GM13976 (cell line): ENCODE measurements at regions not wholly inside any gene's neighbourhood (a gene's known extent, or its start where the extent isn't known, plus 50 kb on each side); places are given as distances from the start of the nearest gene placed in this dataset.
A peak's percentile ranks its signal among the peaks of the same experiment; 100 is the strongest.

Source experiments
- DNase-seq: peaks from one replicate; pipeline ENCODE4 v3.0.0; 2012; ENCODE audit warnings: low spot score
- CTCF ChIP-seq: IDR thresholded peaks from 2 replicates; pipeline ENCODE4 v1.5.1; 2012; ENCODE audit warnings: borderline replicate concordance, mild to moderate bottlenecking; ENCODE audit not compliant: insufficient read depth; ENCODE audit errors: extremely low read depth, missing control alignments, control extremely low read depth
- in situ Hi-C: fragments of 300-500 bp; cut with MboI; formaldehyde crosslinking; loops from one replicate; pipeline ENCODE4 v1.12.0; 2022; ENCODE audit warnings: low sequenced_read_pairs, mixed read lengths, inconsistent platforms; ENCODE audit not compliant: unreplicated experiment

GRCh38 chr4:54372951-54373350 lies 143.9 kb downstream of the PDGFRA start:
- in situ Hi-C loops = no loop called here
- no peak for TF ChIP-seq CTCF
- DNase-seq = no peak

GRCh38 chr4:54373718-54374210 lies 144.7 kb downstream of the PDGFRA start:
- DNase-seq = no peak
- in situ Hi-C loops = no loop called here
- no peak for TF ChIP-seq CTCF

- in situ Hi-C loops = no loop called here
- no peak for TF ChIP-seq CTCF
- DNase-seq = no peak
Observed at GRCh38 chr4:54378461-54378860, 149.4 kb downstream of the PDGFRA start.

GRCh38 chr4:54384152-54384551 lies 155.1 kb downstream of the PDGFRA start:
- TF ChIP-seq CTCF = no peak
- no peak for DNase-seq
- in situ Hi-C loops = no loop called here

GRCh38 chr4:54384563-54384962 lies 155.5 kb downstream of the PDGFRA start:
- in situ Hi-C loops = no loop called here
- no peak for DNase-seq
- peak; percentile 18 for TF ChIP-seq CTCF

- no peak for DNase-seq
- no peak for TF ChIP-seq CTCF
- in situ Hi-C loops = no loop called here
Observed at GRCh38 chr4:54386042-54386669, 157.1 kb downstream of the PDGFRA start.
